KOPT-K1 (cell line): ENCODE measurements at regions not wholly inside any gene's neighbourhood (a gene's known extent, or its start where the extent isn't known, plus 50 kb on each side); places are given as distances from the start of the nearest gene placed in this dataset.

Source experiments
- H3K27ac ChIP-seq: fragments of 200-600 bp; sonication (generic); 2 replicates; pipeline ENCODE4 v1.5.1; 2016; ENCODE audit warnings: antibody characterized with exemption, mild to moderate bottlenecking, low read depth, low read length; ENCODE audit not compliant: poor library complexity, severe bottlenecking
- H3K36me3 ChIP-seq: fragments of 200-600 bp; sonication (generic); 2 replicates; pipeline ENCODE4 v1.5.1; 2017; ENCODE audit warnings: antibody characterized with exemption, mild to moderate bottlenecking, low read length, moderate library complexity; ENCODE audit not compliant: insufficient read depth
- H3K9me3 ChIP-seq: fragments of 200-600 bp; sonication (generic); 2 replicates; pipeline ENCODE4 v1.5.1; 2017; ENCODE audit warnings: antibody characterized with exemption, low read length, mild to moderate bottlenecking; ENCODE audit not compliant: insufficient read depth, poor library complexity, severe bottlenecking

GRCh38 chr20:48153523-48153922 is 368.2 kb upstream of the SULF2 start:
- Histone ChIP-seq H3K9me3 (peaks cover 20% of the 10 kb centered on the region), H3K36me3 (no peaks in the 10 kb centered on the region), H3K27ac (no peak overlapping the region)

GRCh38 chr20:48153103-48153502 is 367.8 kb upstream of the SULF2 start:
- Histone ChIP-seq H3K27ac (no peak overlapping the region), H3K36me3 (no peaks in the 10 kb centered on the region), H3K9me3 (peaks cover 20% of the 10 kb centered on the region)

GRCh38 chr20:48150568-48150967 is 365.3 kb upstream of the SULF2 start:
- no peak overlapping the region for H3K27ac ChIP-seq
- no peaks in the 10 kb centered on the region for H3K36me3 ChIP-seq
- peaks cover 7% of the 10 kb centered on the region for H3K9me3 ChIP-seq

- Histone ChIP-seq H3K9me3 (peaks cover under 1% of the 10 kb centered on the region), H3K27ac (no peak overlapping the region), H3K36me3 (no peaks in the 10 kb centered on the region)
These were observed 364.6 kb upstream of the SULF2 start for GRCh38 chr20:48149902-48150301.

GRCh38 chr20:48148916-48149672 is 363.8 kb upstream of the SULF2 start:
- no peaks in the 10 kb centered on the region for H3K36me3 ChIP-seq
- H3K27ac ChIP-seq: no peak overlapping the region
- no peaks in the 10 kb centered on the region for H3K9me3 ChIP-seq

GRCh38 chr20:48148020-48148419 is 362.7 kb upstream of the SULF2 start:
- Histone ChIP-seq H3K9me3 (no peaks in the 10 kb centered on the region), H3K36me3 (no peaks in the 10 kb centered on the region), H3K27ac (no peak overlapping the region)

GRCh38 chr20:48147311-48147710 is 362.0 kb upstream of the SULF2 start:
- H3K9me3 ChIP-seq: no peaks in the 10 kb centered on the region
- H3K27ac ChIP-seq: no peak overlapping the region
- H3K36me3 ChIP-seq: no peaks in the 10 kb centered on the region

- H3K36me3 ChIP-seq: no peaks in the 10 kb centered on the region
- peaks cover under 1% of the 10 kb centered on the region for H3K9me3 ChIP-seq
- H3K27ac ChIP-seq: no peak overlapping the region
These were observed 361.6 kb upstream of the SULF2 start for GRCh38 chr20:48146877-48147276.

GRCh38 chr20:48146308-48146707 is 361.0 kb upstream of the SULF2 start:
- Histone ChIP-seq H3K36me3 (no peaks in the 10 kb centered on the region), H3K9me3 (peaks cover 6% of the 10 kb centered on the region), H3K27ac (no peak overlapping the region)

GRCh38 chr20:48143435-48144081 is 358.3 kb upstream of the SULF2 start:
- H3K9me3 ChIP-seq: peaks cover 6% of the 10 kb centered on the region
- no peak overlapping the region for H3K27ac ChIP-seq
- no peaks in the 10 kb centered on the region for H3K36me3 ChIP-seq

- Histone ChIP-seq H3K9me3 (peaks cover 6% of the 10 kb centered on the region), H3K27ac (no peak overlapping the region)
These were observed 357.2 kb upstream of the SULF2 start for GRCh38 chr20:48142516-48142773.

GRCh38 chr20:48141660-48142515 is 356.6 kb upstream of the SULF2 start:
- no peaks in the 10 kb centered on the region for H3K36me3 ChIP-seq
- H3K27ac ChIP-seq: no peak overlapping the region
- H3K9me3 ChIP-seq: peaks cover 6% of the 10 kb centered on the region

More at GRCh38 chr20:48142516-48142773, 357.2 kb upstream of the SULF2 start:
- no peaks in the 10 kb centered on the region for H3K36me3 ChIP-seq

GRCh38 chr20:48139262-48140041 is 354.2 kb upstream of the SULF2 start:
- Histone ChIP-seq H3K27ac (no peak overlapping the region), H3K9me3 (peaks cover 6% of the 10 kb centered on the region), H3K36me3 (no peaks in the 10 kb centered on the region)

GRCh38 chr20:48132834-48133233 is 347.6 kb upstream of the SULF2 start:
- Histone ChIP-seq H3K27ac (no peak overlapping the region), H3K9me3 (peaks cover 14% of the 10 kb centered on the region), H3K36me3 (no peaks in the 10 kb centered on the region)

- no peaks in the 10 kb centered on the region for H3K36me3 ChIP-seq
- H3K27ac ChIP-seq: no peak overlapping the region
- H3K9me3 ChIP-seq: peaks cover 14% of the 10 kb centered on the region
These were observed 346.3 kb upstream of the SULF2 start for GRCh38 chr20:48131581-48131980.
